GM12892 (cell line): ENCODE measurements at regions not wholly inside any gene's neighbourhood (a gene's known extent, or its start where the extent isn't known, plus 50 kb on each side); places are given as distances from the start of the nearest gene placed in this dataset.

ENCODE experiments used
- POLR2A ChIP-seq: IDR thresholded peaks from 2 replicates; pipeline ENCODE4 v1.6.1; 2011; ENCODE audit warnings: low read depth, low read length, control low read depth
- POLR2AphosphoS5 ChIP-seq: IDR thresholded peaks from 2 replicates; pipeline ENCODE4 v1.6.1; 2011; ENCODE audit warnings: low read depth, low read length, control low read depth
- TAF1 ChIP-seq: IDR thresholded peaks from 2 replicates; pipeline ENCODE4 v1.6.1; 2011; ENCODE audit warnings: low read depth, mild to moderate bottlenecking, control low read depth, low read length, borderline replicate concordance

DNA sequence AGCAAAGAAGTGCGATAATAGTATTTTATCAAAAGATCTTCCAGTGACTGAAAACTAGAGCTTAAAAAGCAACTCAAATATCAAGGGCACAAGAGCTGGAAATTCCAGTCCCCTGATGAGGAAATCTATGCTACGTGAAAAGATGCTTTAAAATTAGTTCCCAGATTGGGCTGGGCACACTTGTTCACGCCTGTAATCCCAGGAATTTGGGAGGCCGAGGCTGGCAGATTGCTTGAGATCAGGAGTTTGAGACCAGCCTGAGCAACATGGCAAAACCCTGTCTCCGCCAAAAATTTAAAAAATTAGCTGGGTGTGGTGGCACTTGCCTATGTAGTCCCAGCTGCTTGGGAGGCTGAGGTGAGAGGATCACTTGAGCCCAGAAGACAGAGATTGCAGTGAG is 138.8 kb downstream of the SEMA6D start:
- TF ChIP-seq POLR2AphosphoS5 (no peak), POLR2A (no peak), TAF1 (no peak)
